Stimulated activated CD8-positive, alpha-beta memory T cell treated with anti-CD3 and anti-CD28 coated beads, Interleukin-7, amount 100 ng/mL, for 4 hours (primary cell): ENCODE measurements at regions not wholly inside any gene's neighbourhood (a gene's known extent, or its start where the extent isn't known, plus 50 kb on each side); places are given as distances from the start of the nearest gene placed in this dataset.
"Not testable (repeated sequence)": the region's sequence is repeated elsewhere in the genome, so short reads cannot be mapped to it uniquely, and the experiment has no call there.

Experiments used
- DNase-seq, 2 donors: peaks; one replicate each; pipeline ENCODE4 v3.0.0-alpha.2; 2020; ENCODE audit warnings: low read depth in 2 of 2

- no peak for DNase-seq
Observed at GRCh38 chr13:24563087-24563486, 50.5 kb upstream of the PARP4 start.

GRCh38 chr13:24563971-24564370, 51.4 kb upstream of the PARP4 start:
- DNase-seq, result not testable (repeated sequence)

GRCh38 chr13:24564881-24565280, 52.3 kb upstream of the PARP4 start:
- no peak for DNase-seq

GRCh38 chr13:24567593-24567992, 55.0 kb upstream of the PARP4 start:
- not testable (repeated sequence) for DNase-seq

GRCh38 chr13:24574847-24575246, 62.3 kb upstream of the PARP4 start:
- no peak for DNase-seq

GRCh38 chr13:24580315-24580714, 67.7 kb upstream of the PARP4 start:
- not testable (repeated sequence) for DNase-seq

GRCh38 chr13:24581578-24581977, 69.0 kb upstream of the PARP4 start:
- not testable (repeated sequence) for DNase-seq

GRCh38 chr13:24591697-24592096, 79.1 kb upstream of the PARP4 start:
- not testable (repeated sequence) for DNase-seq

GRCh38 chr13:24597906-24598670, 82.1 kb upstream of the ATP12A start:
- not testable (repeated sequence) for DNase-seq

- DNase-seq, result not testable (repeated sequence)
Observed at GRCh38 chr13:24599019-24599791, 81.0 kb upstream of the ATP12A start.

- no peak for DNase-seq
Observed at GRCh38 chr13:24605923-24606372, 74.3 kb upstream of the ATP12A start.

- DNase-seq, result no peak
Observed at GRCh38 chr13:24606486-24607170, 73.6 kb upstream of the ATP12A start.

- no peak for DNase-seq
Observed at GRCh38 chr13:24610956-24611355, 69.3 kb upstream of the ATP12A start.

- DNase-seq, result no peak
Observed at GRCh38 chr13:24612726-24613125, 67.5 kb upstream of the ATP12A start.

GRCh38 chr13:24613128-24613527, 67.1 kb upstream of the ATP12A start:
- no peak for DNase-seq

GRCh38 chr13:24613755-24614154, 66.5 kb upstream of the ATP12A start:
- no peak for DNase-seq

- DNase-seq, result no peak
Observed at GRCh38 chr13:24614306-24615080, 65.7 kb upstream of the ATP12A start.

GRCh38 chr13:24615114-24615513, 65.1 kb upstream of the ATP12A start:
- no peak for DNase-seq

GRCh38 chr13:24615911-24616472, 64.2 kb upstream of the ATP12A start:
- DNase-seq, result no peak

GRCh38 chr13:24616514-24616913, 63.7 kb upstream of the ATP12A start:
- DNase-seq, result no peak
